ENCODE measurements at regions not wholly inside any gene's neighbourhood (a gene's known extent, or its start where the extent isn't known, plus 50 kb on each side); places are given as distances from the start of the nearest gene placed in this dataset.

DNA sequence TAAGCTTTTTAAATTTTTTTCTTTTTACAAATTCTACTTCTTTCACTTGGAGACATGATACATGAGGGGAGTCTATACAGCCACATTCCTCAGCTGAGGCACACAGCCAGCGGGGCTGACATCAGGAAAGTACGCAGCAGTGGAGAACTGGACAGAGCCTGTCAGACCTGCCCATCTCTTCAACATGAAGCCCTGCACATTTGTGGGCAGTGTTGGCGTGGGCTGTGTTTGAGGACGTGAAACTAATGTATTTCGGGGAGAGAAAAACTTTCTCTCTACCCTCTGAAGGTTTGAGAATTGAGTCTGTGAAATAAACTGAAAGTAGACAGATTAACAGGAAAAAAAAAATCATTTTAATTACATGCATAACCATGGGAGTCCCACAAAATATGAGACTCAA lies 84.8 kb upstream of the HTATIP2 start:
- TF ChIP-seq, protein P1, sequence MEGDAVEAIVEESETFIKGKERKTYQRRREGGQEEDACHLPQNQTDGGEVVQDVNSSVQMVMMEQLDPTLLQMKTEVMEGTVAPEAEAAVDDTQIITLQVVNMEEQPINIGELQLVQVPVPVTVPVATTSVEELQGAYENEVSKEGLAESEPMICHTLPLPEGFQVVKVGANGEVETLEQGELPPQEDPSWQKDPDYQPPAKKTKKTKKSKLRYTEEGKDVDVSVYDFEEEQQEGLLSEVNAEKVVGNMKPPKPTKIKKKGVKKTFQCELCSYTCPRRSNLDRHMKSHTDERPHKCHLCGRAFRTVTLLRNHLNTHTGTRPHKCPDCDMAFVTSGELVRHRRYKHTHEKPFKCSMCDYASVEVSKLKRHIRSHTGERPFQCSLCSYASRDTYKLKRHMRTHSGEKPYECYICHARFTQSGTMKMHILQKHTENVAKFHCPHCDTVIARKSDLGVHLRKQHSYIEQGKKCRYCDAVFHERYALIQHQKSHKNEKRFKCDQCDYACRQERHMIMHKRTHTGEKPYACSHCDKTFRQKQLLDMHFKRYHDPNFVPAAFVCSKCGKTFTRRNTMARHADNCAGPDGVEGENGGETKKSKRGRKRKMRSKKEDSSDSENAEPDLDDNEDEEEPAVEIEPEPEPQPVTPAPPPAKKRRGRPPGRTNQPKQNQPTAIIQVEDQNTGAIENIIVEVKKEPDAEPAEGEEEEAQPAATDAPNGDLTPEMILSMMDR (IDR thresholded peaks at IDR 0.05) = no peak
- no peak for TF ChIP-seq POLR2A (IDR thresholded peaks at IDR 0.05)
- Histone ChIP-seq H3K36me3 (no peaks in the 10 kb centered on the region), H3K27ac (no peak overlapping the region), H3K27me3 (peaks cover 0 to 20% (median 0%) of the 10 kb centered on the region in 4 donors), H3K4me3 (no peak overlapping the region), H3K9me3 (no peaks in the 10 kb centered on the region), H3K4me1 (no peaks in the 10 kb centered on the region)
- no peak for DNase-seq
- WGBS, 2 donors = 26 to 45% methylated on average over 5 of the region's 5 CpGs
- intact Hi-C loops (cut with DNase I) = no loop called here

DNA sequence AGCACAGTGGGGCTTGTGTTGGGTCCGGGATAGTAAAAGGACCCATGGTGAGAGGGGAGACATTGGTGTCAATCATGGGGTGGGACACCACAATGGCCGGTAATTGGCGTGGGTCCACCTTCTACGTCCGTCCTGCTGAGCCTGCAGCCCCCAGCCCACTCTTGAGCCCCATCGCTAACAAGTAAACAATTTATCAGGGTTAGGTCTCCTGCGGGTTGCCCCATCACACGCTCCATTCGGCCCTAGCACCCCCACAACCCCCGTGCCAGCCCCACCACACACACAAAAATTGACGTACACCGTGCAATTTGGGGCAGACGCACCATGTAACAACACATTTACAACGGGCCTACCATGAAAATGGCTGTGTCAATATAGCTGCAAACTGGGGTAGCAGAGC lies 86.5 kb upstream of the HTATIP2 start:
- H3K27me3 ChIP-seq = peaks cover 0 to 20% (median 0%) of the 10 kb centered on the region in 4 donors
- H3K9me3 ChIP-seq = no peaks in the 10 kb centered on the region
- H3K27ac ChIP-seq = no peak overlapping the region
- no peak overlapping the region for H3K4me3 ChIP-seq
- TF ChIP-seq POLR2A (IDR thresholded peaks at IDR 0.05) = no peak
- TF ChIP-seq, protein P1 (IDR thresholded peaks at IDR 0.05) = no peak
- 71% methylated on average over 10 to 14 of the region's 14 CpGs for WGBS, 2 donors
- DNase-seq = no peak
- no peaks in the 10 kb centered on the region for H3K4me1 ChIP-seq
- no peaks in the 10 kb centered on the region for H3K36me3 ChIP-seq
- intact Hi-C loops (cut with DNase I) = no loop called here

DNA sequence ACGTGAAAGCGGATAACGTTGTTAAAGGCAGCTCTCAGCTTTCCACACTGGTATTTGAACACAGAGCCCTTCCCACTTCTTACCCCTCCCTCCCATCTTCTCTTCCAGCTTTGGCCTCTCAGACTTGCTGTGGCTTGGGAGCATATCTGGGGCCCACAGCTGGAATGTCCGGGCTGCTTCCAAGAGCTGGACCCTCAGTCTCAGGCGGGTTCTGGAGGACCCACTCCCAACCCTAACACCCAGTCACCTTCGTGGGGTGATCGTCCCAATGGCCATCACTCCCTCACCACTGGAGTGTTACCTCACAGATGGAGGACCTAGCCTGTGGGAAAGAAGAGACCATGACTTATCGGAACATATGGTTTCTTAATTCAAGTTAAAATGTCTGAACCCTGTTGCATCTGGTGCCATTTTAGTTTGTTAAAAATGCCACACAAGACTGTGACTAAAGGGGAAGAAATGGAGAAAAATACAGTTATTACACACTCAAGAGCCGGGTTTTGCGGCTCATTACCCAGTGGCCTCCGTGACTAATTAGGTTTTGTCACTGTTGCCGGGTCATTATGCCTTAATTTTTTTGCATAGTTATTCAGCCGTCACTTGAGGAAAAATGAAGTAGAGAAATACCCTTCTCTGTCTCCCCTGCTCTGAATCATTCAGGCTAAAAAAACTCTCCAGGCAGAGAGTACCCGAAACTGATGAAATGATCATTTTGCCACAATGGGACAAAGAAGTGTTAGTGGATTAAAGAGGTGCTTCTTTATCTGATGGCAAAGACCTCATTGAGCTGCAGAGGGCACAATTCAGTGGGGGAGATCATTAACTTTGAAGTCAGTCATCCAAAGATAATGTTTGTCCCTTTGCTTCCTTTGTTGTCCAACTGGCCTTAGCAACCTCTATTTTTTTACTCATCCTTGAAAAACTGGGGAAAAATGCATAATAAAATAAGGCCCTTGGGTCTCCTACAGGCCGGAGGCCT lies 87.2 kb upstream of the HTATIP2 start:
- TF ChIP-seq, protein P1 (IDR thresholded peaks at IDR 0.05) = no peak
- TF ChIP-seq POLR2A (IDR thresholded peaks at IDR 0.05) = no peak
- intact Hi-C loops (cut with DNase I) = no loop called here
- Histone ChIP-seq H3K4me1 (no peaks in the 10 kb centered on the region), H3K27me3 (peaks cover 0 to 20% (median 0%) of the 10 kb centered on the region in 4 donors), H3K9me3 (no peaks in the 10 kb centered on the region), H3K27ac (no peak overlapping the region), H3K36me3 (no peaks in the 10 kb centered on the region), H3K4me3 (no peak overlapping the region)
- WGBS, 2 donors = 76 to 82% methylated on average over 15 of the region's 15 CpGs
- DNase-seq = no peak

DNA sequence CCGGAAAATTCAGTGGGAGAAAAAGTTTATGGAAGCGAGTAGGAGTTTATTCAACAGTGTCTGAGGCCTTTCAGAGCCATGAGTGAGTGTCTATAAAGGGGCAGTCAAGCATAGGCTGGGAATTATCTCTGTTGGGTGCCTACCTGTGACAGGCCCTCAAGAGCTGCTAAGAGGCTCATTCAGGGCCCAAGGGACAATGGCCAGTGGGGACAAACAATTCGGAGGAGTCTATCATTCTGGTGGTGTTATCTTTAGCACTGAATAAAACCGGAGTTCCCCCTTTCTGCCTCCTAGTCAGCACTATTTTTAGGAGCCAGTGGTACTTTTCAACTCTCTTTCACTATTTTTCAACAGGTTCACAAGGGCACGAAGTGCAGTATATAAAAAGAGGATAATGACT lies 89.5 kb upstream of the HTATIP2 start:
- Histone ChIP-seq H3K4me3 (no peak overlapping the region), H3K36me3 (no peaks in the 10 kb centered on the region), H3K9me3 (no peaks in the 10 kb centered on the region), H3K27ac (no peak overlapping the region), H3K27me3 (peaks cover 0 to 25% (median 0%) of the 10 kb centered on the region in 4 donors), H3K4me1 (no peaks in the 10 kb centered on the region)
- no peak for DNase-seq
- TF ChIP-seq, protein P1 (IDR thresholded peaks at IDR 0.05) = no peak
- TF ChIP-seq POLR2A (IDR thresholded peaks at IDR 0.05) = no peak
- intact Hi-C loops (cut with DNase I) = no loop called here
- 33 to 37% methylated on average over 5 of the region's 5 CpGs for WGBS, 2 donors

DNA sequence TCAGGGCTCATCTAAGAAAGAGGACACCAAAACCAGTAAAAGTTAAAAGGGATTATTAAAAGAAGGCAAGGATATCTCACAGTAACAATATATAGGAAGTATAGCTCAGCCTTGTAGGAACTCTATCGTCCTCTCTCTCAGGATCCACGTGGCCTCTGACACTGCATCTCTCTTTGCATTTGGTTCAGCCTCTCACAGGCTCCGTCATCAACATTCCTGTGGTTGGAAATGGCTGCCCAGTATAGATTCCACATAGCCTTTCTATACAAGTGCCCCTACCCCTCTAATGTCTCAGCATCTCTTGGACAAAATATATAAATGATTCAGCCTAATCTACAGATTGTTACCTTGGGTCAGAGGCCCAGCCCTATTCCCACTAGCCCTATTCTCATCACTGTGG lies 101.3 kb upstream of the DBX1 start:
- Histone ChIP-seq H3K27me3 (peaks cover 0 to 22% (median 0%) of the 10 kb centered on the region in 4 donors), H3K27ac (no peak overlapping the region), H3K4me3 (no peak overlapping the region), H3K4me1 (no peaks in the 10 kb centered on the region), H3K36me3 (no peaks in the 10 kb centered on the region), H3K9me3 (no peaks in the 10 kb centered on the region)
- TF ChIP-seq POLR2A (IDR thresholded peaks at IDR 0.05) = no peak
- TF ChIP-seq, protein P1 (IDR thresholded peaks at IDR 0.05) = no peak
- no peak for DNase-seq
- intact Hi-C loops (cut with DNase I) = no loop called here
- 44 to 62% methylated on average over 3 of the region's 3 CpGs for WGBS, 2 donors
